ENCODE measurements at regions not wholly inside any gene's neighbourhood (a gene's known extent, or its start where the extent isn't known, plus 50 kb on each side); places are given as distances from the start of the nearest gene placed in this dataset.

- no peak for TF ChIP-seq BACH1 (IDR thresholded peaks at IDR 0.05; ENCODE audit: low read length)
- no peak for TF ChIP-seq EZH2 (IDR thresholded peaks at IDR 0.05; ENCODE audit: low read depth, low read length, severe bottlenecking)
- no peak for TF ChIP-seq POLR2A (IDR thresholded peaks at IDR 0.05; ENCODE audit: control extremely low read depth in 1 of 2, low read depth in 2 of 2, low read length in 2 of 2)
- TF ChIP-seq CTCF (IDR thresholded peaks at IDR 0.05; ENCODE audit: control extremely low read depth in 1 of 3, insufficient read depth in 1 of 3, low read depth in 1 of 3, low read length in 3 of 3), result no peak
- TF ChIP-seq EP300 (IDR thresholded peaks at IDR 0.05; ENCODE audit: borderline replicate concordance in 1 of 2, low read depth in 2 of 2, low read length in 2 of 2), result no peak
- TF ChIP-seq HDAC6 (IDR thresholded peaks at IDR 0.05; ENCODE audit: low read depth, low read length), result no peak
- no peak for TF ChIP-seq POLR2AphosphoS5 (IDR thresholded peaks at IDR 0.05; ENCODE audit: low read depth, low read length)
- no peak for TF ChIP-seq RAD21 (IDR thresholded peaks at IDR 0.05 in 1 of 2, conservative IDR thresholded peaks at IDR 0.05 in 1 of 2; ENCODE audit: low read depth in 2 of 2, low read length in 2 of 2)
Observed at GRCh38 chr5:88556406-88556805, 287.8 kb upstream of the TMEM161B start.
